Kidney epithelial cell (primary cell): ENCODE measurements at regions not wholly inside any gene's neighbourhood (a gene's known extent, or its start where the extent isn't known, plus 50 kb on each side); places are given as distances from the start of the nearest gene placed in this dataset.

ENCODE experiments used
- DNase-seq: peaks from one replicate; pipeline ENCODE4 v3.0.0-alpha.2; 2010; ENCODE audit warnings: low read depth
- H3K27me3 ChIP-seq: 2 replicates; pipeline ENCODE4 v1.6.0; 2011; ENCODE audit warnings: low read length; ENCODE audit not compliant: control insufficient read depth, insufficient read depth
- H3K36me3 ChIP-seq: 2 replicates; pipeline ENCODE4 v1.5.1; 2011; ENCODE audit warnings: low read length; ENCODE audit not compliant: control insufficient read depth, insufficient read depth
- H3K4me3 ChIP-seq: 2 replicates; pipeline ENCODE4 v1.5.1; 2011; ENCODE audit warnings: low read depth, mild to moderate bottlenecking, control low read depth, low read length
- TF ChIP-seq, protein P1 (sequence below): IDR thresholded peaks from 2 replicates; pipeline ENCODE4 v1.5.1; 2011; ENCODE audit warnings: mild to moderate bottlenecking, moderate library complexity, low read length, control low read depth, inconsistent platforms; ENCODE audit not compliant: insufficient read depth, poor library complexity, severe bottlenecking

GRCh38 chr4:56259655-56260054 is 127.6 kb downstream of the AASDH start:
- Histone ChIP-seq H3K27me3 (no peaks in the 10 kb centered on the region), H3K36me3 (no peaks in the 10 kb centered on the region), H3K4me3 (no peak overlapping the region)
- TF ChIP-seq, protein P1, sequence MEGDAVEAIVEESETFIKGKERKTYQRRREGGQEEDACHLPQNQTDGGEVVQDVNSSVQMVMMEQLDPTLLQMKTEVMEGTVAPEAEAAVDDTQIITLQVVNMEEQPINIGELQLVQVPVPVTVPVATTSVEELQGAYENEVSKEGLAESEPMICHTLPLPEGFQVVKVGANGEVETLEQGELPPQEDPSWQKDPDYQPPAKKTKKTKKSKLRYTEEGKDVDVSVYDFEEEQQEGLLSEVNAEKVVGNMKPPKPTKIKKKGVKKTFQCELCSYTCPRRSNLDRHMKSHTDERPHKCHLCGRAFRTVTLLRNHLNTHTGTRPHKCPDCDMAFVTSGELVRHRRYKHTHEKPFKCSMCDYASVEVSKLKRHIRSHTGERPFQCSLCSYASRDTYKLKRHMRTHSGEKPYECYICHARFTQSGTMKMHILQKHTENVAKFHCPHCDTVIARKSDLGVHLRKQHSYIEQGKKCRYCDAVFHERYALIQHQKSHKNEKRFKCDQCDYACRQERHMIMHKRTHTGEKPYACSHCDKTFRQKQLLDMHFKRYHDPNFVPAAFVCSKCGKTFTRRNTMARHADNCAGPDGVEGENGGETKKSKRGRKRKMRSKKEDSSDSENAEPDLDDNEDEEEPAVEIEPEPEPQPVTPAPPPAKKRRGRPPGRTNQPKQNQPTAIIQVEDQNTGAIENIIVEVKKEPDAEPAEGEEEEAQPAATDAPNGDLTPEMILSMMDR = no peak
- no peak for DNase-seq

DNA sequence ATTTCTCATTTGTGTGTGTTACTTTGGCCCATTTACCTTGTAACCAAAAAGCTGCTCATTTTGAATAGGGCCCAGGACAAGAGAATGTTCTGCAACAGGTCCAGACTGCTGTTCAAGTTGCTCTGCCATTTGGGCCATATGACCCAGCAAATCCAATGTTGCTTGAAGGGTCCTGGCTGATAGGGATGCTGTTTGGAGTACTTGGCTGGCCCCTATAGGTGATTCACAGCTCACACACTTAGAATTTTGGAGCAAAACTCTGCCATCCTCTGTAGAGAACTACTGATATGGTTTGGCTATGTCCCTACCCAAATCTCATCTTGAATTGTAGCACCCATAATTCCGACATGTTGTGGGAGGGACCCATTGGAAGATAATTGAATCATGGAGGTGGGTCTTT is 131.5 kb downstream of the AASDH start:
- H3K36me3 ChIP-seq = no peaks in the 10 kb centered on the region
- H3K27me3 ChIP-seq = no peaks in the 10 kb centered on the region
- TF ChIP-seq, protein P1 = no peak
- H3K4me3 ChIP-seq = no peak overlapping the region
- DNase-seq = no peak

GRCh38 chr4:56253666-56254305 is 133.5 kb downstream of the AASDH start:
- Histone ChIP-seq H3K4me3 (no peak overlapping the region), H3K27me3 (no peaks in the 10 kb centered on the region), H3K36me3 (no peaks in the 10 kb centered on the region)
- no peak for DNase-seq
- TF ChIP-seq, protein P1 = no peak

- Histone ChIP-seq H3K4me3 (no peak overlapping the region), H3K27me3 (no peaks in the 10 kb centered on the region), H3K36me3 (no peaks in the 10 kb centered on the region)
- DNase-seq = no peak
- TF ChIP-seq, protein P1 = no peak
Observed at GRCh38 chr4:56252561-56253152, 134.6 kb downstream of the AASDH start.

GRCh38 chr4:56251556-56251955 is 135.7 kb downstream of the AASDH start:
- no peak overlapping the region for H3K4me3 ChIP-seq

DNA sequence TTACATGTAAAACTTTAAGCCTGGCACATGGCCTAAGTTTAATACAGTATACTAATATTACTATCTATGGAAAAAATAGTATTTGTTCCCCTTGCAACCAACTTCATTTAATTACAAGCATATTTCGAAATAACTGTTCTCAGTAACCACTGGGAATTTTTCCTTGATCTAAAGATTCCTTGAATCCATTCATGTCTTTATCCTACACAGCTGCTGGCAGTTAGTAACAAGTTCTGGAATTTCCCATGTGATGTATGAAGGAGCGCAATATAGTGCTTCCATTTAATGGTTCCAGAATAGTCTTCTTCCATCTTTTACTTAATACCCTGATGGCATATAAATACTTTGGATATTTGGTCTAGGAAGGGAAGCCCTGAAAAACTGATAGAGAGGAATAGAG is 136.5 kb downstream of the AASDH start:
- no peak for DNase-seq
- H3K27me3 ChIP-seq = no peaks in the 10 kb centered on the region

More at GRCh38 chr4:56251556-56251955, 135.7 kb downstream of the AASDH start:
- TF ChIP-seq, protein P1 = no peak
- DNase-seq = no peak
- no peaks in the 10 kb centered on the region for H3K27me3 ChIP-seq
- H3K36me3 ChIP-seq = no peaks in the 10 kb centered on the region

More for the DNA sequence above, 136.5 kb downstream of the AASDH start:
- no peaks in the 10 kb centered on the region for H3K36me3 ChIP-seq
- no peak overlapping the region for H3K4me3 ChIP-seq
- TF ChIP-seq, protein P1 = no peak
